Activated CD8-positive, alpha-beta memory T cell treated with anti-CD3 and anti-CD28 coated beads for 48 hours (primary cell): ENCODE measurements at regions not wholly inside any gene's neighbourhood (a gene's known extent, or its start where the extent isn't known, plus 50 kb on each side); places are given as distances from the start of the nearest gene placed in this dataset.

ENCODE experiments used
- DNase-seq, 3 experiments: peaks; one replicate each; pipeline ENCODE4 v3.0.0-alpha.2; 2020; ENCODE audit warnings: low read depth in 2 of 3, low spot score in 2 of 3

DNA sequence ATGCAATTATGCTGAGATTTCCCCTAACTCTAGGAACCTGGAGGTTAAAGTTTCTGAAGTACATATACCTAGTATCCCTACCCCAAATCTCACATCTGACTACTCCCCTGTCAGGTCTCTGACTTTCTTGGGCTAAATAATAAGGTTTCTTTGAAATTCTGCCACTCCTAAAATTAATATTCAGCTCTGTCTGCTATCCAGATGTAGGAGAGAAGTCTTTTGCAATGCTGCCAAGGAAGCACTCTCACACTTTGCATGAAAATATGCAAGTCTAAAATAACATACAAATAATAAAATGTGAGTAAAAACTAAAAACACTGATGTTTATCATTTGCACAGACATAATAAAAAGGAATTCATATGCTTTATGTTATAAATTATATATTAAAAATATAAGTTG lies 196.9 kb upstream of the LRFN5 start:
- DNase-seq: no peak

DNA sequence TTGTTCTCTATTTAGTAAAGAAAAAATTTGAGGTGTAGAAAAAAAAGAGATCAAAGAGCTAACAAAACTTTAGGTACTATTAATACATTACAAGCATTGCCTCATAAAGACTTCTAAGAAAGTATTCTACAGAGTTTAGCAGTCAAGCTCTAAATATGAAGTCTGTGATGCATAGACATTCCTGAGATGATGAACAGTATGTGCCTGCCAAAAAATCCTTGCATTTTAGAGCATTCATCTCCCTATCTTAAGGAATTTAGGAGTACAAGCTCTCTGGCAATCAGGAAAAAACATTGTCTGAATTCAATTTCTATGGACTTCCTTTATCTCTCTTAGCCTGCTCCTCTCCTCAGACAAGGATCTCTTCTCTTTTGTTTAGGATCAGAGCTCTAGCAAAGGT lies 202.6 kb upstream of the LRFN5 start:
- no peak for DNase-seq

DNA sequence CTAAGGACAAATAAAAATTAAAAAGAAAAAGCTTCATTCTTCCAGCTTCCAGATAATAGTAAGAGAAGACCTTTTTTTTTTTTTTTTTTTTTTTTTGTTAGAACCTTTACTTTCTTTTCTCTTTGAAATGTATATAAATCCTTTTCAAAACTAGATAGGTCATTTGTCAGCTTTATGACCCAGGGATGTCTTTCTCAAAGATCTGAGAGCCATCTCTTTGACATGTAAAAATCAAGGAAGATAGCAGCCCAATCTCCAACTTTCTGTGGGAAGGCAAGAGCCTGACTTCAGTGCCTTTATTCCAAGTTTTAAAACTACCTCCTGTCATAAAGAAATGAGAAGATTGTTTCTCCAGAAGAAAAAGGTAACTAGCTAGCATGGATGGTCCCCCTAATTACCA lies 203.3 kb upstream of the LRFN5 start:
- no peak for DNase-seq

DNA sequence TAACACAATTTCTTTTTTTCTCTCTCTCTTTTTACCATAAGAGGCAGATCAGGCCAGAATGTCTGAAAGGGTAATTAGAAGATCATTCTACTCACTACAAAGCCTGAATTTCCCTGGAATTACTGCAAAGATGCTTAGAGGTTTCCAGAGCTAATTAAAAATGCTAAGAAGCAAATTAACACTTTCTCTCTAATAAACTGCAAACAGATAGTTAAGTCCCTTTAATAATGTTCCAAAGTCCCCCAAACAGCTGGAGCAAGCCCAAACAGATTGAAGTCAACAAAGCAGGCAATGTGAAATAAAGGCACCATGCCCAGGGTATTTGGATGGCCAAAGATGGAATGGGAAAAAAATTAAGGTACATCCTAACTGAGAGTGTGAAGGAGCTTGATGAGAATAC lies 208.8 kb upstream of the LRFN5 start:
- no peak for DNase-seq

GRCh38 chr14:41393512-41393911 lies 213.2 kb upstream of the LRFN5 start:
- no peak for DNase-seq

- DNase-seq: no peak
Observed at GRCh38 chr14:41392226-41392625, 214.4 kb upstream of the LRFN5 start.

DNA sequence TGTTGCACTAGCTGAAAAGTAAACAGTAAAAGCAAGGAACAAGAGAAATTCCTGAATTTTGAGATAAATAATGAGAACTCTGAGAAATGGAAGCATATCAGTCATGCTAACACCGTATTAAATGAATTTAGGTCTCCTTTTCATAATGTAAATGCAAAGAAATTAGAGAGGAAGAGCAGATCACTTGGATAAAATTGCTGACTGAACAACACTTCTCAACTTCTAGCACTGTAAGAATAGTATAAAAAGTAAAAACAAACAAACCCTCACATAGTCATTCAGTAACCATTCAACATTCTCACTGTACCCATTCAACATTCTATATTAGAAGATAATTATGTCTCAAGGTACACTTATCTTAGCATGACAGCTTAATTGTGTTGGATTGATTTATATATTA lies 217.3 kb upstream of the LRFN5 start:
- no peak for DNase-seq

DNA sequence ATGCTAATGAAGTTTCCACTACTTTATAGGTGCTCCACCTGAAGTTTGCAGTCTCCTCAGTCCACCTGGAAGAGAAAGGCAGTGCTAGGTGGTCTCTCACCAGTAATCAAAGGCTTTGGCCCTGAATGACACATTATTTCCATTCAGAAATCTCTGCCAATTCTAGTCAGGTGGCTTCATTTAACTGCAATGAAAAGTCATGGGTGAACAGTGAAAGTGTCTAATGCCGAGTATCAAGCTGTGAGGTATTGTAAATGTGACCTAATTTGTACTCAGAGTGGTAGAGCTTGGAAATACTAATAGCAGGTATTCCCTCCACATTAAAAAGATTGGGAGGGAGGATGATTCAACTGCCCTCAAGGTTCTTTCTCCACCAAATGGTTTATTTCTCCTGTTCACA lies 220.9 kb upstream of the LRFN5 start:
- no peak for DNase-seq

GRCh38 chr14:41380017-41380416 lies 226.7 kb upstream of the LRFN5 start:
- DNase-seq: no peak

DNA sequence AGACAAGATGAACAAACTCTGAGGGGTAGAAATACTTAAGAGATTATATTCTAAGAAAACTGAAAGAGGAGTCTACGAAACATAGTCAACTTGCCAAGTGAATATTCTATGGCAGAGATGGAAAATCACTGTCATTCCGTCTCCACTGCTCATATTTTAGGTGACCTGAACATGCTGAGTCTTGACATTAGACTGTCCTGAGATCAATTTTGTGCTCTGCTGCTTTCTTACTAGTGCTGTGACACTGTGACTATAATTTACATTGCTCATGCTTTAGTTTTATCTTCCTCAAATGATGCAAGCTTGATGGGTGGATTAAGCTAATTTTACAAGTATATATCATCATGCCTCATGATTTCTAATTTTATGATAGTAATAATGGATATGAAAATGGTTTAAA lies 228.2 kb upstream of the LRFN5 start:
- no peak for DNase-seq

DNA sequence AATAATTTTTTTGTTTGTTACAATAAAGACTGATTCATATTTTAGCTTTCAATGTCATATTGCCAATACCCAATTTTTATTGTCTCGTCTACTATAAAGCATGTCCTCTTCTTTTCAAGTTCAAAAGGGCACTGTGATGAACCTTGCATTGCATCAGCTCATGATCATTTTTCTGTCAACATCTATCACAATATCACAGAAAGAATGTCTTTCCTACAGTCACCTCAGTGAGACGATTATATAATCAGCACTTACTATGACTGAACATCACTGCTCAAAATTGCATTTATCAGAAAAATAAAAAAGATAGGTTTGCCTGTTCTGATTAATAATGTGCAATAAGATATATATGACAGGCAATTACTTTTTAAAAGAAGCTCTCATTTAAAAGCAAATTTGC lies 228.7 kb upstream of the LRFN5 start:
- no peak for DNase-seq

- DNase-seq: no peak
Observed at GRCh38 chr14:41374092-41374491, 232.6 kb upstream of the LRFN5 start.

DNA sequence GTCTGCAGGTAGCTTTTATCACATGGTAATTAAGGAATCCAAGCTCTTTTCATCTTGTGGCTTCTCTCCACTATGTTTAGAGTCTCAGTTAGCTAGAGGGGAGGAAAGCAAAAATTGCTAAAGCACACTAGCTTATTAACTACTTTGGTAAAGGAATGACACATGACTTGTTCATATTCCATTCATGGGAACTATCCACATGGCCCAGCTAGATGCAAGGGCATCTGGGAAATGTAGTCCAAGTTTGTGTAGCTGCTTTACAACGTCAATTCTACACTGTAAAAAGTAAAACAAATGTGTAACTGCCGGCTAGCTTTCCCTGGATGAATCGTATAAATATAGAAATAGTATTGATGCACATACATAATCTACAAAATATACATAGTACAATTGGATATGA lies 244.5 kb upstream of the LRFN5 start:
- no peak for DNase-seq

DNA sequence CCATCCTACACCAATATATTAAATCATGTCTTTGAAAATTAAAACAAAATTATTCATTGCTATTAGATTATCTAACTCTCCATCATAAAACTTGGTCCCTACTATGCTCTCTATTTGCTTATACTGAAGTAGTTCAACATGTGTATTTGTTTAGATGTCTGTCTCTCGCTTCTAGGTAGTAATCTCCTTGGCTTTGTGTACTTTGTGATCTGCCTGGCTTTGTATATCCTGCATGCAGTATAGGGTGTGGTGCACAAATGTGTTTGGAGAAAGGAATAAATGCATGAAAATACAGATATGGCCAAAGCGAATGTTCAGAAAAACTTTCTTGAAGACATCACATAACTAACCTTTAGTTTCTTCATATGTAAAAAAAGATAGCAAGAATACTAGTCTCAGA lies 246.6 kb upstream of the LRFN5 start:
- DNase-seq: no peak

DNA sequence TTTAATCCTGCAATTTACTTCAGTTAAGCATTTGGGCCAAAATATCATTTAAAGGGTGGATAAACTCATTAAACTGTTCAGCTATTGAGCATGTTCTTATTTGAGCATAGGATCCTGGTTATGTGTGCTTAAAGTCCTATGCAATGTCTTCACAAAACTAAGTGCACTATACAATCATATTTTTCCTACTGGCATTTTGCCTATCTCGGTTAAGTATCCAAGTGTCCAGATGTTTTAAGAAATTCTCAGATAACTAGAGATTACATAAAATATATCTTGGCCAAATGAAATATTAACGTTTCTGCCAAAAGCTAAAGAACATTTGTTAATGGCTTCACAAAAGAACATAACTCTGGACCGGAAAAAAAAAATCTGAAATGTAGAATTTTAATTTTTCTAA lies 250.8 kb upstream of the LRFN5 start:
- no peak for DNase-seq

DNA sequence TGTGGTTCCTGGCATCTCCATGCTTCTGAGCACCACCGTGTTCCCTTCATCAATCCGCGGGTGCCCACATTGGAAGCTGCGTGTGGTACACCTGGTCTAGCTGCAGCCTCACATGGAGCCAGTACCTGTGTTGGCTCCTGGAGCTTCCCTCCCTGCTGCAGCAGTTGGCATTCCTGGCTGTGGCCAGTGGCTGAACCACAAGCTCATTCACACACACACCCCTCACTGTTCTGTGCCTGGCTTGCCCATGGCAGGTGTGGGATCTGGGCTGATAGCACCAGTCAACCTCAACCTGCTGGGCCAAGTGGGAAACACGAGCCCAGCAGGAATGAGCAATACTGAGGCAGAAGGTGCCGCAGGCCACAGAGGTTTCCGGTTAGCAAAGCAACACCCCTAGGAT lies 256.2 kb upstream of the LRFN5 start:
- DNase-seq: no peak

DNA sequence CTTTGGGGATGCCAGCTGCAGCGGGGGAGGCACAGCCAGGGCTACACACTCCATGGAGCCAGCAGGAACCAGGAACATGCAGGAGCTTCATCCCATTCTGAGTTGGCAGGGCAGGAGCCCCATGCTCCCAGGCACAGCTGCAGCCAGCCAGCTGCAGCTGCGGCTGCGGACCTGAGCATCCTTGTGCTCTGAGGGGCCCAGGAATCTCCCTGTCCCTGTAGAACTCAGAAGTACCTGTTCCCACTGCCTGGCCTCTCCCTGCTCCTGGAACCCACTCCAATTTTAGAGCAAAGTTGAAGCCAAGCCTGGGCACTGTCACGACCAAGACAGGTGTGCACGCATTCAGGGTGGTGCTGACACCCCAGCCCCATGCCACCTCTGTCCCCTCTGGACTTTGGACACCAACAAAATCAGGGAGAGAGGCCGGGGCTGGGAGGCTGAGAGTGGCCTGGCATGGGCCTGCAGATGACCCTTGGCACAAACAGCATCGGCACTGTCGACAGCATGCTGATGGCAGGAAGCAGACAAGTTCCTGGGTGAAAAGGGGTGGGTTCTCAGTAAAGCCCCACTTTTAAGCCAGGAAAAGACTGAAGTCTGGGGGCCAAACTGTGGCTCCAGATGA lies 257.3 kb upstream of the LRFN5 start:
- no peak for DNase-seq

DNA sequence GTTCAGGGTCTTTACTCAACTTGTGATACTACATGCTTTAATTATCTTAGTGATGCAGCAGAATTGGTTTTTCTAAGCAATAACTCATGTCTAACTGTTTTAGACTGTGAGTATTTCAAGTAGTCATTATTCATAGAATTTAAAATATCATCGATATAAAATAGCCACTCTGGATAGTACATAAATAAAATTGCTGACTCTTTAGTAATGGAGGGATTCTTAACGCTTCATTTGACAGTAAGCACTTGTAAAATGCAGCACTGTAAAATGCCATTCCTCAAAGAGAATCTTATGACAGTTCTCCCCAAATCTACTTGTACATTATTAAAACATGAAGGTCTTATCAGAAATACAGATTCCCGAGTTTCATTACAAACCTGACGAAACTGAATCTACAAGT lies 262.8 kb upstream of the LRFN5 start:
- DNase-seq: no peak

GRCh38 chr14:41313196-41313595 lies 293.5 kb upstream of the LRFN5 start:
- DNase-seq: no peak

DNA sequence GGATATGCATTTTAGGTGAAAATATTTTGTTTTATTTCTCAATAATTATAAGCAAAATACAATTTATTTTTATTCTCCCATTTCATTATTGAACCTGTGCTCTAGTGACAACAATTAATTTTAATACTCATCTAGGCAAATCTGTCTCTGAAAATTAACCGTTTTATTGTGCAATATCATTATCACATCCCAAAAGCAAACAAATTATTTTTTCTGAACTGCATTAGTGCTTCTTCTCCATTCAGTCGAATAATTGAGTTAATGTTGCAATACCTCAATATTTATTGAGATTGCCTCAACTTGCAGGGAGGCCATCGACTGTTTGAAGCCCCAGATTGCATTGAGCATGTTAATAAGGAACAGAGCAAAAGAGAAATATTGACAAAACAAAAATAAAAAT lies 303.2 kb upstream of the LRFN5 start:
- no peak for DNase-seq

- no peak for DNase-seq
Observed at GRCh38 chr14:41302776-41303175, 303.9 kb upstream of the LRFN5 start.

GRCh38 chr14:41299924-41300323 lies 306.8 kb upstream of the LRFN5 start:
- DNase-seq: no peak

DNA sequence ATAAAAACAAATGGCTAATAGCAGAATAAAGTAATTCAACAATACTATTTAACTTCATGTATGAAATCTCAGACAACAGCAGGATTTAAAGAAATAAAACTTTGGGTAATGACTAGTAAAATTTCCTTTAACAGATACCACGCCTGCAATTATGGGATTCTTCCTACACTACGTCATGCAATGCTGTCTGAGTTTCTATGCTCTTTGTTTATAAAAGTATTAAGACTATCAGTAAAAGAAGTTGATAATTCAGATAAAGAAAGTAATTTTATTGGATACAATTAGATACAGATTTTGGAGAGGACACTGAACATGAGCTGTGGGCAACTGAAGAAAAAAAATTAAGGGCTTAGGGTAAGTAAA lies 308.4 kb upstream of the LRFN5 start:
- DNase-seq: no peak
